ENCODE measurements at regions not wholly inside any gene's neighbourhood (a gene's known extent, or its start where the extent isn't known, plus 50 kb on each side); places are given as distances from the start of the nearest gene placed in this dataset.

DNA sequence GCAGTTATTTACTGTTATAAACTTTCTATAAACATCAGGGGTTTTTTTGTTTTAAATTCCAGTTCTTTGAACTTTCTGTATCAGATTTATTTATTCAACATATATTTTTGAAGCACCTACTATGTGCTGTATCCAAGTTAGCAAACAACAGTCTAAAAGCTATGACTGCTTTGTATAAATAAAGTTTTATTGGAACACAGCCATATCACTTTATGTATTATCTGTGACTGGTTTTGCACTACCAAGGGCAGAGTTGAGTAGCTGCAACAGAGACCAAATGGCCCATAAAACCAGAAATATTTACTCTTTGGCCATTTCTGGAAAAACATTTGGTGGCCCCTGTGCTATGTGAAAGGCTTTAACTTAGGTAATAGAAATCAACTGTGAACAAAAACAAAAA, 110.2 kb upstream of the ERCC4 start:
- in situ Hi-C loops (cut with MboI) (no loop called here), intact Hi-C loops (cut with micrococcal nuclease; ENCODE audit: unreplicated experiment) (no loop called here)
- H3K36me3 ChIP-seq (ENCODE audit: control insufficient read depth in 2 of 2, insufficient read depth in 2 of 2, low read length in 1 of 2): no peaks in the 10 kb centered on the region
- POLR2A ChIA-PET: no interaction called here
- DNase-seq (ENCODE audit: low read depth, low spot score) (no peak), FAIRE-seq (no peak), ATAC-seq (no peak)
- H3K4me2 ChIP-seq (ENCODE audit: control insufficient read depth, insufficient read depth): no peak overlapping the region
- no peak overlapping the region for H3K27ac ChIP-seq (ENCODE audit: control insufficient read depth, insufficient read depth)
- H3K9ac ChIP-seq (ENCODE audit: control insufficient read depth, insufficient read depth, low read length): no peak overlapping the region
- RAD21 ChIA-PET (ENCODE audit: unreplicated experiment): no interaction called here
- BruUV-seq (replicated peaks): no TSS peak
- no peaks in the 10 kb centered on the region for H3K9me3 ChIP-seq (replicated peaks; ENCODE audit: control insufficient read depth, insufficient read depth, low read length)
- H3K4me3 ChIP-seq: no peak overlapping the region
- no peaks in the 10 kb centered on the region for H3K27me3 ChIP-seq (replicated peaks in 1 of 2; ENCODE audit: control insufficient read depth in 2 of 2, insufficient read depth in 2 of 2, low read length in 1 of 2)
- no peaks in the 10 kb centered on the region for H4K20me1 ChIP-seq (ENCODE audit: control insufficient read depth, insufficient read depth)
- no peak overlapping the region for H2AFZ ChIP-seq (ENCODE audit: control insufficient read depth, low read depth, low read length)
- H3K79me2 ChIP-seq (ENCODE audit: control insufficient read depth, insufficient read depth, low read length): no peaks in the 10 kb centered on the region
- SMC1A ChIA-PET (ENCODE audit: uncharacterized antibody, unreplicated experiment): interaction anchor here (0.8 to 0.9 kb wide), 2 partner anchors 18 to 29 kb away, joined by 3 read pairs; no protein-coding TSS in a partner anchor
- no peak for TF ChIP-seq JUNB (IDR thresholded peaks at IDR 0.05)
- TF ChIP-seq ZBTB40 (IDR thresholded peaks at IDR 0.05; ENCODE audit: borderline replicate concordance): peak; percentile 52
- no peak for TF ChIP-seq ETV6 (conservative IDR thresholded peaks at IDR 0.05 in 1 of 2, IDR thresholded peaks at IDR 0.05 in 1 of 2; ENCODE audit: borderline replicate concordance in 1 of 2, low read depth in 1 of 2)
- H3K4me1 ChIP-seq (ENCODE audit: control insufficient read depth, insufficient read depth, low read length): no peaks in the 10 kb centered on the region
- CTCF ChIA-PET: no interaction called here

- no peak overlapping the region for H3K9ac ChIP-seq (ENCODE audit: control insufficient read depth, insufficient read depth, low read length)
- no peaks in the 10 kb centered on the region for H3K36me3 ChIP-seq (ENCODE audit: control insufficient read depth in 2 of 2, insufficient read depth in 2 of 2, low read length in 1 of 2)
- H3K9me3 ChIP-seq (replicated peaks; ENCODE audit: control insufficient read depth, insufficient read depth, low read length): no peaks in the 10 kb centered on the region
- ChIA-PET CTCF (interaction anchor here (1.1 kb wide), 1 partner anchor 24 kb away, joined by 4 read pairs; no protein-coding TSS in a partner anchor), SMC1A (ENCODE audit: uncharacterized antibody, unreplicated experiment) (interaction anchor here (1.0 to 1.2 kb wide), 2 partner anchors 53 to 116 kb away, joined by 3 read pairs; no protein-coding TSS in a partner anchor), RAD21 (ENCODE audit: unreplicated experiment) (no interaction called here), POLR2A (no interaction called here)
- in situ Hi-C loops (cut with MboI) (no loop called here), intact Hi-C loops (cut with micrococcal nuclease; ENCODE audit: unreplicated experiment) (no loop called here)
- no TSS peak for BruUV-seq (replicated peaks)
- FAIRE-seq (no peak), ATAC-seq (no peak), DNase-seq (ENCODE audit: low read depth, low spot score) (no peak)
- H3K4me1 ChIP-seq (ENCODE audit: control insufficient read depth, insufficient read depth, low read length): no peaks in the 10 kb centered on the region
- H4K20me1 ChIP-seq (ENCODE audit: control insufficient read depth, insufficient read depth): no peaks in the 10 kb centered on the region
- H3K27me3 ChIP-seq (replicated peaks in 1 of 2; ENCODE audit: control insufficient read depth in 2 of 2, insufficient read depth in 2 of 2, low read length in 1 of 2): no peaks in the 10 kb centered on the region
- H3K4me3 ChIP-seq: no peak overlapping the region
- H3K4me2 ChIP-seq (ENCODE audit: control insufficient read depth, insufficient read depth): no peak overlapping the region
- H2AFZ ChIP-seq (ENCODE audit: control insufficient read depth, low read depth, low read length): no peak overlapping the region
- WGBS (ENCODE audit: insufficient coverage, insufficient replicate concordance, low lambda C conversion rate, missing lambda C conversion rate): 0% methylated on average over 3 of the region's 3 CpGs
- H3K27ac ChIP-seq (ENCODE audit: control insufficient read depth, insufficient read depth): no peak overlapping the region
- no peaks in the 10 kb centered on the region for H3K79me2 ChIP-seq (ENCODE audit: control insufficient read depth, insufficient read depth, low read length)
- no peak for TF ChIP-seq KAT2A (conservative IDR thresholded peaks at IDR 0.05; ENCODE audit: control insufficient read depth, low read depth, low read length)
- TF ChIP-seq MLLT1 (IDR thresholded peaks at IDR 0.05): no peak
- TF ChIP-seq ZBED1 (IDR thresholded peaks at IDR 0.05; ENCODE audit: borderline replicate concordance): no peak
- no peak for TF ChIP-seq BRCA1 (IDR thresholded peaks at IDR 0.05; ENCODE audit: low read depth, low read length)
- TF ChIP-seq NR2C1 (IDR thresholded peaks at IDR 0.05): no peak
- no peak for TF ChIP-seq PKNOX1 (IDR thresholded peaks at IDR 0.05)
- TF ChIP-seq MEF2B (IDR thresholded peaks at IDR 0.05; ENCODE audit: partially characterized antibody, poor library complexity, severe bottlenecking): no peak
These were observed 108.1 kb upstream of the ERCC4 start for GRCh38 chr16:13811834-13812233.
